Pons (tissue), 1 donor: ENCODE measurements at regions not wholly inside any gene's neighbourhood (a gene's known extent, or its start where the extent isn't known, plus 50 kb on each side); places are given as distances from the start of the nearest gene placed in this dataset.
"Not testable (repeated sequence)": the region's sequence is repeated elsewhere in the genome, so short reads cannot be mapped to it uniquely, and the experiment has no call there.

Experiments
- DNase-seq: peaks from one replicate; pipeline ENCODE4 v3.0.0-alpha.2; 2016; ENCODE audit warnings: low spot score

DNA sequence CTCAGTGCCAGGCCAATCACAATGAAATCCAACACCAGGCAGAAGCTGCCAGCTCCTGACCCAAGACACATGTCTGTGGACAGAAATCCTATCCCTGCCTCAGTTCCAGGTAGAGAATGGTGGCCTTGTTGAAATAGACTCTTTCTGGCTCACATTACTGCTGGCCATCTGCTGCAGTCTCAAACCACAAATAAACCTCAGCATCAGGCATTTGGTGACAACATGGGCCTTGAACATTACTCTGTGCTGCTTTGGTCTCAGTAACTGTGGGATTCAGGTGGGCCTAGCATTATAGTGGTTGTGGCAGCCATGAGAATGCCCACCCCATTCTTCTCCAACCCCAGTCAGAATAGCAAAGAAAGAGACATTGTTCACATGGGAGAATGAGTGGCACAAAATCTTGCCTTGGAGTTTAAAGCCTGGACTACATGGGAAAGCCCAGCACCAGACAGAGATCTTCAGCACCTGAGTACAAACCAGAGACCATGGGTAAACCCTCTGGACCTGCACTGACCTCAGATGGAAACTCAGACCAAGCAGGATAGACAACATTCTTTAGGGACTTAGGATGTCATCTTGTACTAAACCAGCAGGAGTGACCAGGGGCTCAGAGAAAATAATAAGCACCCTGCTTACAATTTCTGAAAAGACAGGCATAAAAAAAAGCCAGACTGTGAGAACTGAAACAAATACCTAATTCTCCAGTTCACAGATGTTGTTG lies 50.4 kb upstream of the TRAM1L1 start:
- no peak for DNase-seq

DNA sequence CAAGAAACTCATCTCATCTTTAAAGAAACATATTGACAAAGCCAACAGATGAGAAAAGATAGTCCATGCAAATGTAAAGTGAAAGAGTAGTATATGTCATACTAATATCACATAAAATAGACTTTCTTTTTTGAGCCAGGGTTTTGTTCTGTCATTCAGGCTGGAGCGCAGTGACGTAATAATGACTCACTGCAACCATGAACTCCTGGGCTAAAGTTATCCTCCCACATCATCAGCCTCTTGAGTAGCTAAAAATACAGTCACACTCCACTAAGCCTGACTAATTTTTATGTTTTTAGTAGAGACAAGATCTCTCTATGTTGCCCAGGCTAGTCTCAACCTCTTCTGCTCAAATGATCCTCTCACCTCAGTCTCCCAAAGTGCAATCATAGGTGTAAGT lies 51.8 kb upstream of the TRAM1L1 start:
- no peak for DNase-seq

DNA sequence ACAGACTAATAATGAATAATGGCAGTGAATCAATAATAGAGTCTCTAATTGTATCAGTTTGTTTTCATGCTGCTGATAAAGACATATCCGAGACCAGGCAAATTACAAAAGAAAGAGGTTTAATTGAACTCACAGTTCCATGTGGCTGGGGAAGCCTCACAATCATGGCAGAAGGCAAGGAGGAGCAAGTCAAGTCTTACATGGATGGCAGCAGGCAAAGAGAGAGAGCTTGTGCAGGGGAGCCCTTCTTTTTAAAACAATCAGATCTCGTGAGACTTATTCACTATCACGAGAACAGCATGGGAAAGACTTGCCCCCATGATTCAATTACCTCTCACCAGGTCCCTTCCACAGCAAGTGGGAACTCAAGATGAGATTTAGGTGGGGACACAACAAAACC lies 53.4 kb upstream of the TRAM1L1 start:
- DNase-seq, result not testable (repeated sequence)

DNA sequence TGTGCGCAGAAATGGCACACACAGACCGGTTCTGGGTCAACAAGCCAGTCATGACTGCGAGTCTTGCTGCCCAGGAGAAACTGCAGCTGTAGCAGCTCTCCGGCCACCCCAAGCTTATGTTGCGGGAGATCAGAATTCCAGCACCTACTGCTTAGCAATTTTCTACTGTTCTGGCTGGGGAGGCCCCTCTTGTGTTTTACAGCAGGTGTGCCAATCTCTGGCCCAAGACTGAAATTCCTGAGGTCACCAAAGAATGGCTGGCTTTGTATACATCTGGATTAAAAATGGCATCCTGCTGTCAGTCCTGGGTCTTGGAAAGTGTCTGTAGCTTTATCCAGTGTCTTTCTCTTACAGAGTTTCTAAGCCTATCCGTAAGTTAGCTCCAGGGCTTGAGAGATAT lies 68.9 kb upstream of the TRAM1L1 start:
- DNase-seq, result no peak

DNA sequence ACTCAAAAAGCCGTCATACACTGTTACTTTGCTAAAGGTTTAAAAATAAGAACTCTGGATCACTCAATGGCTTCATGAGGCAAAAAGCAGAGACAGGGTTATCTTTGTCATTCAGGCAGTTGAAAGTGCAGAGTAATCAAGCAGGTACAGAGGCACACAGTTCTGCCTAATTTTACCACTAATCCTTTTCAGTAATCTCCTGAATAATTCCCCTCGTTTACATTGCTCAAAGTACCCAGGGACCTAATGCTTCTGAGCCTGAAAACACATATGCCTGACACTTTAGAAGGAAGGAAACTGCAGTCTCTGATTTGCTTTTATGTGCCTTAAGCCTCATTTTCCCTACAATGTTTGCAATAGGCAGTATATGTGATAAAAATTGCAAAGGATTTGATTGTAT lies 71.4 kb upstream of the TRAM1L1 start:
- no peak for DNase-seq

DNA sequence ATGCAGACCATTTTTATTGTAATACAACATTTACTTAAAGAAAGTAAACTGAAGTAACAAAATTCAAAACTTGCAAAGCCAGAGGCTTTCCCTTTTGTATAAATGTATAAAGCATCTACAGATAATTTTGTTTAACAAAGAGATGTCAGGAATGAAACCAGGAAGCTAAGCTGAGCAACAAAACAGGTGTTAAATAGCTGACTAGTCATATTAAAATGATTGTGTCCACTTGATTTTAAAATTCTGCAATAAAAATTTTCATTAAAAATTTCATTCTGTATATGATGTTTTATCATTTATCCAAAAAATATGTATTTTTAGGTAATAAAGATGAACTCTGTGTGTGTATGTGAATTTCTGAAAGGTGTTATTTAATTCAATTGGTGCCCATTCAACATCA lies 72.0 kb upstream of the TRAM1L1 start:
- DNase-seq, result no peak

DNA sequence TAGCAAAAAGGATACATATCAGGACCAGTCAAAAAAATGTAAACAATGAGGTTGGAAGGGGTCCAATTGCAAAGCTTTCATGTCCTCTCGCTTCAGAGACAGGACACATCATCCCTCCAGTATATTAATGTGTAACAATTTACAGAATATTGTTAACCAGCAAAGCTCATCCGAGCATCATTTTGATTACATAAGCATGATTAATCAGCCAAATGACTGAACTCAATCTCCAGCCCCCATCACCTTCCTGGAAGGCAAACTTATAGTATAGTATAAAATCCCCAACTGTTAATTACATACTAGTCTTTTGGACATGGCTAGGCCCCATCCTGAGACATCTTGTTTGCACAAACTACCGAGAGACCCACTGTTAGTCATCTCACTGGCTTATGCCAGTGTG lies 77.6 kb upstream of the TRAM1L1 start:
- DNase-seq, result no peak

DNA sequence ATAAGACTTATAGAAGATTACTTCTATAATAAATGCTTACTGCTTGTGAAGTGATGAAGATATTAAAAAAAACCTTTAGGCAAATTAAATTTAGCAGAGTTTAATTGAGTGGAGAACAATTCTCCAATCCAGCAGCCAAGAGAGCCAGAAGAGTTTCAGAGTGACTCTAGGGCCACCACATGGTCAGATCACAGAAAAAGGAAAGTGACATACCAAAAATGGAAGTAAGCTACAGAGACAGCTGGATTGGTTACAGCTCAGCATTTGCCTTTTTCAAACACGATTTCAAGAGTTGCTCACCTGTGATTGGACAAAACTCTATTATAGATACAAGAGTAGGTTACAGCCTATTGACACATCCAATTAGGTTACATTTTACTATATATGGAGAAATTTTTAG lies 79.0 kb upstream of the TRAM1L1 start:
- DNase-seq, result no peak

DNA sequence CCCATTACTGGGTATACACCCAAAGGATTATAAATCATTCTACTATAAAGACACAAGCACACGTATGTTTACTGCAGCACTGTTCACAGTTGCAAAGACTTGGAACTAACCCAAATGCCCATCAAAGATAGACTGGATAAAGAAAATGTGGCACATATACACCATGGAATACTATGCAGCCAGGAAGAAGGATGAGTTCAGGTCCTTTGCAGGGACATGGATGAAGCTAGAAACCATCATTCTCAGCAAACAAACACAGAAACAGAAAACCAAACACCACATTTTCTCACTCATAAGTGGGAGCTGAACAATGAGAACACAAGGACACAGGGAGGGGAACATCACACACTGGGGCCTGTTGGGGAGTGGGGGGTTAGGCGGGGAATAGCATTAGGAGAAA lies 90.0 kb upstream of the TRAM1L1 start:
- DNase-seq, result not testable (repeated sequence)

DNA sequence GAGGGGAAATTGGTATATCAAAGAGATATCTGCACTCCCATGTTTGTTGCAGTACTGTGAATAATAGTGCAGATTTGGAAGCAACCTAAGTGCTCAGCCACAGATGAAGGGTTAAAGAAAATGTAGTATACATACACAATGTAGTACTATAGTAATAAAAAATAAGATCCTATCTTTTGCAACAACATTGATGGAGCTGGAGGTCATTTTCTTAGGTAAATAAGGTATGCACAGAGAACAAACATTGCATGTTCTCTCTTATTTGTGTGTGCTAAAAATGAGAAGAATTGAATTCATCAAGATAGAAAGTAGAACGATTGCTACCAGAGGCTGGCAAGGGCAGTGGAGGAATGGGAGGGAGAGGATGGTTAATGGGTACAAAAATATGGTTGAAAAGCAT lies 117.9 kb upstream of the TRAM1L1 start:
- no peak for DNase-seq

DNA sequence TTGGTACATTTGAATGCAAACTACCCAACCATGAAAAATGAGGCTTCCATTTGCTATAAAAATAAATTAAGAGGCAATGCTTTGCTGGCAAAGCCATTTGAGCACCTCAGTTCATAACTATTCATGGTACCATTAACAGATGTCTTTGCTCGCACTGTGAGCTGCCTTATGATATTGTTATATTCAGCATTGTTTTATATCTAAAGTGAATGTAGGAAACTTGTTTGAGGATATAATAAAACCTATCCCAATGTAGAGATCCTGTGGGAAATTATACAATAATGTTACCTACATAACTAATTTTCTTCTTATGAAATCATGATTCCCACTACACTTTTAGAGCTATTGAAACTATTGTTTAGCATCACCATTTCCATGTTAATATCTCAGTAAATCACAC lies 125.2 kb upstream of the TRAM1L1 start:
- DNase-seq, result no peak

DNA sequence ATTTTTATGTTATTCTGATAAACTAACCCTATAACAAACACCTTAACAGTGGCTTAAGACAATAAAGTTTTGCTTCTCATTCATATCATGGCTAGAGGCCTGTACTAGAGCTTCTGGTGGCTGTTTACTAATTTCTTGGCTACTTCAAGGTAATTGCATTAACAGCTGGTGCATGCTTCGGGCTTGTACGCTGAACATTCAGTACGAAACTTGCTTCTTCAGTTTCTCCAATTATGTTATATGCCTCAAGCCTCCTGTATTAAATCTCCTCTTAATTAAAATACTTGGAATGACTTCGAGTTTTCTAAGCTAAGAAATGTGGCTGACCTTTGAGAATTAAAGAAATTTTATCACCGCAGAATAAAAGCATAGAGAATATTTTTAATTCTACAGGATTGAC lies 138.9 kb upstream of the TRAM1L1 start:
- DNase-seq, result no peak

DNA sequence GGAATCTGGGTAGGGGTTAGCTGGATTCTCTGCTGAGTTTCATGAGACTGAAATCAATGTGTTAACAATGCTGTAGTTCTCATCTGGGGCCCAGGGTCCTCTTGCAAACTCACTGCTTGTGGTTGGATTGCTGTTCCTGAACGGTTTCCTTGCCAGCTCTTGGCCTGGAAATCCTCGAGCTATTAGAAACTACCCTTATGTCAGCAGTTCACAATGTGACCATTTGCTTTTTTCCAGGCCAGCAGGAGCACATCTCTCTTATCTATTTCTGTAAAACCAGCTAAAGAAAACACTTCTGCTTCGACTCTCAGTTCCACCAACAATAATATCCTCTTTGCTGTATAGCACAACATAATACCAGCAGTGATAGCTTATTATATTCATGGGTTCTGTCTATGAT lies 140.1 kb upstream of the TRAM1L1 start:
- no peak for DNase-seq

DNA sequence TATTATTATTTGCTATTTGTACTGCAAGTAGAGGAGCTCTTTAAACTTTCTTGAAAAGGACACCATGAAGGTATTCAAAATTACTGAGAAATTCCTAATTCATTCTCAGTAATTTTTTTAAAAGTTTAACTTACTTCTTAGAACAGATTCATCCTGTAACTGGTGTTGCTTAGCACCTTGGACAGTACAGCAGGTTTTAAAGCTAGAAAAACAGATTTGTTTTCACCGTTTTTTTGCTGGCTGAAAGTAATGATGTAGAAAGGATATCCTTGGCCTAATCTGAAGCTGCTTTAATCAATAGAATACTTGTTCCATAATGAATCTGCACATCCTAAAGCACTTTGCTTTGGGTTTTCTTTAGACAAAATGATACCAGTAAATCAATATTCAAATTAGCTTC lies 142.5 kb upstream of the TRAM1L1 start:
- no peak for DNase-seq

DNA sequence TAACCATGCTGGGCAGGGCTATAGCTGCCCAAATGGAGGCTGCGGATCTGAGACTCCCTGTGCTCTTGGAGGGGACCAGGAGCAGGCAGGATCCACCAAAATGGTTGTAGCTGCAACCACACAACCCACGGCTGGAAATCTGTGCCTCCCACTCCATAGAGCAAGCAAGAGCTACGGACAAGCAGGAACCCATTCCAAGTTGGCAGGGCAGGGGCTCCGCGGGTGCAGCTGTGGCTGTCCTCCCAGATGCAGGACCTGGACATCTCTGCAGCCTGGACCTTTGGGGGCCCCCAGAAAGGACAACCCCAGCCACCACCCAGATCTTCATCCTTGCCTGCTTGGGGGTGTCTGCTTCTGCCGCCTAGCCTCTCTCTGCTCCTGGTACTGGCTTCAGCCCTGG lies 154.1 kb upstream of the TRAM1L1 start:
- no peak for DNase-seq

DNA sequence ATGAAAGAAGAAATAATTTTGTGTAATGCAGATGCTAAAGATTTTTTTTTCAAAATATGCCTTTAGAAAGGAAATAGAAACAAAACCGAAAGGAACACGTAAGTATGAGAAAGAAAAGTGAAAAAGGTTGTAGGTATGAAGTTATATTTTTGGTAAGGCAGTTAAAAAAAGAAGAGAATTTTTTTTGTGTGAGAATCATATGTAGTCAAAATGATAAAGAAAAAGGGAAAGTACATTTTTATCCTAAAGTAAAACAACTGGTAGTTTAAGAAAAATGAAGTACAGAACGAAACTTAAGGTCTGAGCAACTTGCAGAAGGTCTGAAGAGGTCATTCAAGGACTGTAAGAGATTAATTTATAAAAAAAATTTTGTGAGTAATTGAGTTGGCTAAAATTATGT lies 164.0 kb upstream of the TRAM1L1 start:
- DNase-seq, result no peak

DNA sequence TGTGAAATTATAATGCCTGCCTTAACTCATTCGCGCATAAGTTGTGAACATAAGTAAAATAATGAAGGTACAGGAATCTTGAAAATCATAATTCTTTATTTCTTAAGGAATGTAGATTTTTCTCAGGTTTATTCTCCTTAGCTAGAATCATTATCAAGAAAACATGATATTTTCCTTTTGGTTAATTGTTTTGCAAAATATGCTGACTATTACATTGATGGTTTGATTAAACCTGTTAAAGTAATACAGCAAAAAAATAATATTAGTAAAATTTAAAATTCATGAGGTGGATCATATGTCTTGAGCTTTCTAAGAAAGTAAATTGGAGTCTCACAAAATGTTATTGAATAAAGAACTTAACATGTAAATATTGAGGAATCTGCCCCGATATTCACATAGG lies 178.7 kb upstream of the TRAM1L1 start:
- no peak for DNase-seq

DNA sequence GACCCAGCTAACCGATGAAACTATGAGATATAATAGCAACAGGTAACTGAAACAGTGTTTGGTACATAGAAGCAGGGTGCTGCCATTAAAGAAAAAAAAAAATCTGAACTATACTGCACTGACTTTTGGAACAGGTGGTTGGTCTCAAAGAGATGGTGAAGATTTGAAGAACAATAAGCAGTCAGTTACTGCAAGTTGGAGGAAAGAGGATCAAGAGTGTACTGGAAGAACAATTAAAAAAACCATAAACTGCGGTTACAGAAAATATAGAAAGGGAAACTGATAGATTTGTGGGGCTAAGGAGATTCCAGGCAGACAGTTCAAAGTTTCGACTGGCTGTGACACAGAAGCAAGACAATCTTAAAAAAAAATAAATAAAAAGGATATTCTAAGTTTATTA lies 181.9 kb upstream of the TRAM1L1 start:
- DNase-seq, result no peak

DNA sequence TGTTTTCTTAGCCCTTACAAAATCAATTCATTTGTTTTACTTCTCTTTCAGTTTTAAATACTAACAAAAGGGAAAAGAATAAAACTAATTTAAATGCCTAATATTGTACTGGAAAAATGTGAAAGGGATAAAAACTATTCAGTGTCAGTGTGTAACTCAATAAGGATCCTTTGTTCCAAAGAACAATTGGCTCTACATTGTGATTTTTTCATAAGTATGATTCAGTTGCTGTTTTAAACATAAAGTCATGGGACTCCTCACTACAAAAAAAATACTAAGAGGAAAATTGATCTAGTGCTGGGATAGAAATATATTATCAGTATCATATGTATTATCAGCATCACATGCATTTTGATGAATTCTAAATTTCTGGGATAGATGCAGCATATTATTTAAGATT lies 199.4 kb upstream of the TRAM1L1 start:
- peak; percentile 93 for DNase-seq

DNA sequence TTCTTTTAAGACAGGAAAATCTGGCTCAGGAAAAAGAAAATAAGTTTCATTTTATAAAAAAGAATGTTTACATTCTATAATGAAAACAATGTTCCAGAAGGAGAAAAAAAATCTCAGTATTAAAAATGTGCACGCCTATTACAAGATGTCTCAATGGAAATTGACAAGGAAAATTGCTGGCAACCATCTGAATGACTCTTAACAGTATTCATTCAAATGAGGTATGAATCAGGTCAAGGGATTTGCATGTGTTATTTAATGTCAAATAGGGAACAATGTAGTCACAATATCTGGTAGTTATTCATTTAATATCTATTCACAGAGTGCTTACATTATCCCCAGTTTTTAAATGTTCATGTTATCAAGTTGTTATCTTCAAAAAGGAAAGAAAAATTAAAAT lies 208.4 kb upstream of the TRAM1L1 start:
- DNase-seq, result no peak

DNA sequence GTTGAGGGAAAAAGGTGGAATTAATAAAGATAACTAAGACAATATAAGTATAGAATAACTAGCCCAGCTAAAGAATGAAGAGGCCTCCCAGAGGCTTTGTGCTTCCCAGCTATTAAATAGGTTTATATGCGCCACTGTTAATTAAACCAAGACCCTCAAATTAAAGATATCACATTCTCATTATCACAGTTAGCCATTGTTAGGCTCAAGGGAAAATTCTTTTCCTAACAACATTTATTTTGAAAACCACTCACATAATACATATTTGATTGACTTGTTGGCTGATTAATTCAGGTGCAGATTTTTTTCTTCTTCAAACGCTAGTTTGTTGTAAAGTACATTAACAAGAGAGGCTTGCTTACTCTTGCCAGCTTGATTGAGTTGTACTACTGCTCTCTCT lies 216.8 kb upstream of the TRAM1L1 start:
- DNase-seq, result no peak

DNA sequence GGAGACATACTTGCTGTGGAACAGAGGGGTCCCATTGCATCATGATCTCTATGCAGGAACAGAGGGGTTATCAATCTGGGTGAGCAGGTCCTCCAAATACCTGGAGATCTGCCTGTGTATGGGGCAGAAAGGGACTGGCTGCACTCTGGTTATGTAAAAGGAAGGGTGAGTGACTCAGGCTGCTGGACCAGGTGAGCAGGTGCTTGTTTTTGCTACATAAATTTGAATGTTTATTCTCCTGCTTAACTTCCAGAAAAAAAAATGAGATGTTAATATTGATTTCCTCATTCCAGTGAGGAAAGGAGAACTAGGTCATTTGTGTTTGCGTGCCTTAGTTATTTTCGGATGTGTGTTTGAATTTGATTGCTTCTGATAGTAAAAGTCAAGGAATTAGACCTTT lies 225.8 kb upstream of the TRAM1L1 start:
- no peak for DNase-seq

DNA sequence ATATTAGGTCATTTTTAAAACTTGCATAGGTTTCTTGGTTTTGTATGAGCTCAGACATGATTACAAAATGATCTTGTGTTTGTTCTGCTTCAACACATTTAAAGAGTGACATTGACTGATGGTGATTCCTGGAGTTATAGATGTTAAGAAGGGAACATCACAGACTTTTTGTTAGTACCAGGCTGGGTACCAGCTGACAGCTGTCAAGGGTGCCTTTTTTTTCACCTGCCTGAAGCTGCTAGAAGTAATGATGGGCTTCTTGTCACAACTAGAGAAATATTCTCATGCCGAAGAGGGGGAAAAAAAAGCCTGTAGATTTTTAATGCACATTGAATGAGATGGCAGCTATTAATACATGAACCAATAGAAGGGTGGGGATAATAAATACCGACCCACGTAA lies 226.6 kb upstream of the TRAM1L1 start:
- DNase-seq, result no peak

DNA sequence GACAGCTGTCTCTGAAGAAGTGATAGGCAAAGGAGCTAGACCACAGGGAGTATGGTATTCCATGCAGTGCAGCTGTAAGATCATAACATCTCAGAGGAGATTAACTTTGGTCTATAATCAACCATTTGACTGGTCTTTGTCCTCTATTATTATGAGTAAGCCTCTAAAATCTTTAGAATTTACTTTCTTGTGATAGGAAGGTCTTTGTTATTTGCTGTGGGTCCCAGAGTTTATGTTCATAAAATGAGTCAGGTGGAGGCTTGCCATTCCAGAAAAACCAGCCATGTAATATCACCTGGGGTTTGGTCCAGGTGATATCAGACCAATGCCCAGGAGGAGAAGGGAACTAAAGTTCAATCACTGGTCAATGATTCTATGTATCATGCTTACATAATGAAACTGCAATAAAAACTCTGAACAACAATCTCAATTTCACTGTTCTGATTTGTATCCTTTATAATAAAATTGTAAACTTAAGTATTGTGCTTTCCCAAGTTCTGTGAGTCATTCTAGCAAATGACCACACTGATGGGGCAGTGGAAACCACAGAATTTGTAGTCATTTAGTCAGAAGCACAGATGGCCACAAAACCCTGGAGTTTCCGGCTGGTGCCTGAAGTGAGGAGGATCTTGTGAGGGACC lies 239.6 kb upstream of the TRAM1L1 start:
- no peak for DNase-seq
